PC-3 (cell line): ENCODE measurements at regions not wholly inside any gene's neighbourhood (a gene's known extent, or its start where the extent isn't known, plus 50 kb on each side); places are given as distances from the start of the nearest gene placed in this dataset.

Experiments used
- CTCF ChIP-seq: fragments of 300-600 bp; sonication (generic); conservative IDR thresholded peaks from 2 replicates; pipeline ENCODE4 v1.5.1; 2017; ENCODE audit warnings: antibody characterized with exemption, low read depth, mild to moderate bottlenecking, low read length
- EZH2 ChIP-seq: fragments of 300-600 bp; sonication (generic); IDR thresholded peaks from one replicate; pipeline ENCODE4 v1.6.1; 2017; ENCODE audit warnings: antibody characterized with exemption, mild to moderate bottlenecking, low read length; ENCODE audit not compliant: unreplicated experiment
- EZH2phosphoT487 ChIP-seq: fragments of 300-600 bp; sonication (generic); IDR thresholded peaks from 2 replicates; pipeline ENCODE4 v1.6.1; 2018; ENCODE audit warnings: mild to moderate bottlenecking, antibody characterized with exemption, low read length, borderline replicate concordance

- no peak for TF ChIP-seq CTCF
- TF ChIP-seq EZH2phosphoT487, result no peak
- no peak for TF ChIP-seq EZH2
These were observed 341.2 kb upstream of the MGAT4C start for GRCh38 chr12:86597431-86597830.
